Keratinocyte (primary cell): ENCODE measurements at regions not wholly inside any gene's neighbourhood (a gene's known extent, or its start where the extent isn't known, plus 50 kb on each side); places are given as distances from the start of the nearest gene placed in this dataset.

ENCODE experiments used
- CTCF ChIP-seq, 3 experiments: IDR thresholded peaks in 1 of 3; conservative IDR thresholded peaks in 1 of 3; optimal IDR thresholded peaks in 1 of 3; 2 replicates in 2 of 3; 3 replicates in 1 of 3; pipeline versions ENCODE3 to v1.5.1; 2011; ENCODE audit warnings: low read length in 3 of 3, mild to moderate bottlenecking in 3 of 3, moderate library complexity in 2 of 3, control low read depth in 1 of 3, inconsistent platforms in 1 of 3; ENCODE audit not compliant: insufficient read depth in 2 of 3; ENCODE audit errors: extremely low read depth in 1 of 3
- EZH2 ChIP-seq: IDR thresholded peaks from one replicate; pipeline ENCODE4 v1.6.1; 2012; ENCODE audit warnings: inconsistent platforms, mild to moderate bottlenecking, low read length, moderate library complexity

GRCh38 chr3:99477650-99478049 is 160.7 kb upstream of the COL8A1 start:
- no peak for TF ChIP-seq CTCF (optimal IDR thresholded peaks at IDR 0.05 in 1 of 3, IDR thresholded peaks at IDR 0.05 in 1 of 3, conservative IDR thresholded peaks at IDR 0.05 in 1 of 3; ENCODE audit: extremely low read depth in 1 of 3, insufficient read depth in 2 of 3, low read length in 3 of 3)
- TF ChIP-seq EZH2 = no peak
